H1 (cell line): ENCODE measurements at regions not wholly inside any gene's neighbourhood (a gene's known extent, or its start where the extent isn't known, plus 50 kb on each side); places are given as distances from the start of the nearest gene placed in this dataset.

Source experiments
- CTCF ChIA-PET: fragments of 300-600 bp; sonication (Branson Sonifier 250); formaldehyde crosslinking; loops from one replicate; lab custom pipeline; 2021; ENCODE audit not compliant: partially characterized antibody; lab: Charles Lee
- POLR2A ChIA-PET: fragments of 300-600 bp; sonication (Branson Sonifier 250); formaldehyde crosslinking; loops from one replicate; lab custom pipeline; 2021; ENCODE audit warnings: inconsistent platforms; ENCODE audit not compliant: partially characterized antibody; lab: Charles Lee
- DNase-seq, 2 experiments: peaks; one replicate each; pipeline versions ENCODE4 v3.0.0 to v3.0.0-alpha.2; 2010 to 2022; ENCODE audit warnings: low spot score in 2 of 2, low read depth in 1 of 2, mixed read lengths in 1 of 2
- FAIRE-seq: peaks from 2 replicates; lab custom pipeline; 2011; peaks lifted over from hg19 to GRCh38; lab: Jason Lieb, UNC
- H2AFZ ChIP-seq: 2 replicates; pipeline ENCODE4 v1.8.1; 2012; ENCODE audit warnings: low read length, inconsistent platforms
- H2AK5ac ChIP-seq: 2 replicates; pipeline ENCODE4 v1.6.1; 2013; ENCODE audit warnings: low read depth, low read length
- H2BK120ac ChIP-seq: replicated peaks from 2 replicates; pipeline ENCODE3; 2013; ENCODE audit warnings: low read depth, low read length, inconsistent platforms
- H2BK12ac ChIP-seq: 2 replicates; pipeline ENCODE4 v1.6.1; 2013; ENCODE audit warnings: low read depth, low read length
- H2BK15ac ChIP-seq: 2 replicates; pipeline ENCODE4 v1.6.1; 2013; ENCODE audit warnings: low read length
- H2BK20ac ChIP-seq: 2 replicates; pipeline ENCODE4 v1.6.1; 2013; ENCODE audit warnings: low read length
- H2BK5ac ChIP-seq: 2 replicates; pipeline ENCODE4 v1.6.1; 2013; ENCODE audit warnings: low read depth, low read length
- H3K14ac ChIP-seq: 2 replicates; pipeline ENCODE4 v1.6.1; 2013; ENCODE audit warnings: inconsistent platforms; ENCODE audit not compliant: insufficient read length
- H3K18ac ChIP-seq: 2 replicates; pipeline ENCODE4 v1.6.1; 2013; ENCODE audit warnings: low read length; ENCODE audit errors: extremely low read depth
- H3K23ac ChIP-seq: 2 replicates; pipeline ENCODE4 v1.6.1; 2013; ENCODE audit warnings: inconsistent platforms; ENCODE audit not compliant: insufficient read length
- H3K23me2 ChIP-seq: 2 replicates; pipeline ENCODE4 v1.6.1; 2013; ENCODE audit warnings: low read depth, low read length
- H3K27ac ChIP-seq: 2 replicates; pipeline ENCODE4 v1.6.1; 2011; ENCODE audit warnings: low read depth, low read length, inconsistent platforms
- H3K27me3 ChIP-seq, 4 experiments: replicated peaks in 1 of 4; 1 replicate in 1 of 4; 2 replicates in 3 of 4; pipeline versions ENCODE4 v1.6.1 to v1.8.1; 2011 to 2013; ENCODE audit warnings: low read length in 3 of 4, mild to moderate bottlenecking in 3 of 4, inconsistent platforms in 2 of 4, mixed read lengths in 2 of 4, moderate library complexity in 1 of 4; ENCODE audit not compliant: control insufficient read depth in 3 of 4, insufficient read depth in 3 of 4; ENCODE audit errors: extremely low read depth in 1 of 4
- H3K36me3 ChIP-seq, 4 experiments: 2 replicates each; pipeline versions ENCODE4 v1.6.1 to v1.8.1; 2011 to 2013; ENCODE audit warnings: mild to moderate bottlenecking in 4 of 4, low read length in 3 of 4, moderate library complexity in 2 of 4, control low read depth in 1 of 4, inconsistent platforms in 1 of 4; ENCODE audit not compliant: insufficient read depth in 4 of 4, control insufficient read depth in 2 of 4
- H3K4ac ChIP-seq: replicated peaks from 2 replicates; pipeline ENCODE3; 2013; ENCODE audit warnings: low read length, low read depth, mixed read lengths, inconsistent platforms; ENCODE audit not compliant: insufficient read length
- H3K4me1 ChIP-seq, 4 experiments: replicated peaks in 1 of 4; 1 replicate in 1 of 4; 2 replicates in 3 of 4; pipeline versions ENCODE4 v1.6.1 to v1.8.1; 2011 to 2013; ENCODE audit warnings: low read length in 3 of 4, inconsistent platforms in 2 of 4, mixed read lengths in 1 of 4; ENCODE audit not compliant: insufficient read depth in 4 of 4, control insufficient read depth in 3 of 4
- H3K4me2 ChIP-seq, 2 experiments: 2 replicates each; pipeline versions ENCODE4 v1.6.1 to v1.8.1; 2011 to 2013; ENCODE audit warnings: low read depth in 2 of 2, low read length in 2 of 2, control low read depth in 1 of 2, inconsistent platforms in 1 of 2, mild to moderate bottlenecking in 1 of 2; ENCODE audit not compliant: insufficient read depth in 1 of 2
- H3K4me3 ChIP-seq, 4 experiments: fragments of 200-600, 300-600 bp in 1 of 4; sonication (generic), shearing (Covaris generic), sonication (Bioruptor Twin) in 1 of 4; 2 replicates each; pipeline versions ENCODE4 v1.5.1 to v1.8.1; 2011 to 2016; ENCODE audit warnings: low read length in 4 of 4, low read depth in 3 of 4, control low read depth in 2 of 4, inconsistent platforms in 2 of 4, mild to moderate bottlenecking in 2 of 4, mixed read lengths in 1 of 4, moderate library complexity in 1 of 4; ENCODE audit not compliant: insufficient read depth in 2 of 4; ENCODE audit errors: extremely low read depth in 1 of 4
- H3K56ac ChIP-seq: replicated peaks from 2 replicates; pipeline ENCODE3; 2013; ENCODE audit warnings: low read depth, mild to moderate bottlenecking, mixed read lengths, low read length, inconsistent platforms; ENCODE audit not compliant: insufficient read length
- H3K79me1 ChIP-seq: 2 replicates; pipeline ENCODE4 v1.6.1; 2013; ENCODE audit warnings: low read depth, low read length, control low read depth
- H3K79me2 ChIP-seq, 2 experiments: 2 replicates each; pipeline versions ENCODE4 v1.6.1 to v1.8.1; 2012 to 2013; ENCODE audit warnings: low read length in 2 of 2, mild to moderate bottlenecking in 2 of 2, inconsistent platforms in 1 of 2; ENCODE audit not compliant: insufficient read depth in 2 of 2, control insufficient read depth in 1 of 2
- H3K9ac ChIP-seq, 4 experiments: replicated peaks in 1 of 4; 1 replicate in 1 of 4; 2 replicates in 3 of 4; pipeline versions ENCODE4 v1.6.1 to v1.8.1; 2011 to 2013; ENCODE audit warnings: low read depth in 3 of 4, low read length in 3 of 4, control low read depth in 2 of 4, mild to moderate bottlenecking in 2 of 4, moderate library complexity in 2 of 4, inconsistent platforms in 1 of 4; ENCODE audit errors: extremely low read depth in 1 of 4
- H3K9me3 ChIP-seq, 2 experiments: 2 replicates each; pipeline versions ENCODE4 v1.6.1 to v1.8.1; 2012 to 2013; ENCODE audit warnings: mild to moderate bottlenecking in 2 of 2, moderate library complexity in 2 of 2, control low read depth in 1 of 2, inconsistent platforms in 1 of 2, low read depth in 1 of 2, low read length in 1 of 2, mixed read lengths in 1 of 2; ENCODE audit not compliant: insufficient read depth in 2 of 2
- H4K20me1 ChIP-seq, 2 experiments: replicated peaks in 1 of 2; 2 replicates each; pipeline versions ENCODE3 to v1.8.1; 2011 to 2013; ENCODE audit warnings: inconsistent platforms in 2 of 2, low read length in 2 of 2, mild to moderate bottlenecking in 1 of 2; ENCODE audit not compliant: insufficient read depth in 2 of 2, control insufficient read depth in 1 of 2
- H4K5ac ChIP-seq: 2 replicates; pipeline ENCODE4 v1.6.1; 2013; ENCODE audit warnings: low read length, low read depth, mixed read lengths, inconsistent platforms; ENCODE audit not compliant: insufficient read length
- H4K8ac ChIP-seq: 2 replicates; pipeline ENCODE4 v1.8.0; 2013; ENCODE audit warnings: mild to moderate bottlenecking, moderate library complexity, low read length, inconsistent platforms; ENCODE audit not compliant: insufficient read depth; ENCODE audit errors: extremely low read depth
- H4K91ac ChIP-seq: replicated peaks from 2 replicates; pipeline ENCODE3; 2013; ENCODE audit warnings: low read length, mixed read lengths, inconsistent platforms; ENCODE audit not compliant: insufficient read length
- ASH2L ChIP-seq: fragments of 200-600, 300-600 bp; sonication (generic); IDR thresholded peaks from one replicate; pipeline ENCODE4 v1.7.1; 2017; ENCODE audit warnings: low read length
- CBX5 ChIP-seq: fragments of 300-800, 300-1000 bp; sonication (generic); IDR thresholded peaks from 2 replicates; pipeline ENCODE4 v1.7.1; 2016; ENCODE audit warnings: antibody characterized with exemption, low read length, low read depth
- HDAC6 ChIP-seq: IDR thresholded peaks from one replicate; pipeline ENCODE4 v1.7.1; 2012; ENCODE audit warnings: low read depth, mild to moderate bottlenecking, inconsistent platforms, low read length, moderate library complexity
- JUN ChIP-seq: IDR thresholded peaks from 2 replicates; pipeline ENCODE4 v1.6.1; 2011; ENCODE audit warnings: low read depth, mild to moderate bottlenecking, improper control_type of control experiment, low read length
- KDM1A ChIP-seq: fragments of 200-600, 300-600 bp; sonication (generic); IDR thresholded peaks from 2 replicates; pipeline ENCODE4 v1.7.1; 2016; ENCODE audit warnings: mild to moderate bottlenecking, low read length, borderline replicate concordance
- KDM4A ChIP-seq: IDR thresholded peaks from one replicate; pipeline ENCODE4 v1.7.1; 2012; ENCODE audit warnings: low read depth, mild to moderate bottlenecking, moderate library complexity, low read length, inconsistent platforms; ENCODE audit not compliant: severe bottlenecking
- MAFK ChIP-seq: IDR thresholded peaks from 2 replicates; pipeline ENCODE4 v1.6.1; 2012; ENCODE audit warnings: low read depth, mild to moderate bottlenecking, improper control_type of control experiment, low read length
- PHF8 ChIP-seq: fragments of 200-600 bp; sonication (generic); conservative IDR thresholded peaks from 2 replicates; pipeline ENCODE4 v1.7.1; 2012; ENCODE audit warnings: low read depth, mild to moderate bottlenecking, inconsistent platforms, low read length, moderate library complexity
- POLR2A ChIP-seq, 2 experiments: IDR thresholded peaks; 1 replicate in 1 of 2; 2 replicates in 1 of 2; pipeline ENCODE4 v1.6.1; 2011; ENCODE audit warnings: low read depth in 2 of 2, low read length in 2 of 2, mild to moderate bottlenecking in 2 of 2; ENCODE audit errors: control extremely low read depth in 1 of 2
- SIRT6 ChIP-seq: IDR thresholded peaks from one replicate; pipeline ENCODE4 v1.7.1; 2012; ENCODE audit warnings: low read length, inconsistent platforms
- SIX5 ChIP-seq: IDR thresholded peaks from 2 replicates; pipeline ENCODE4 v1.6.1; 2011; ENCODE audit warnings: mild to moderate bottlenecking, low read depth, low read length
- SP2 ChIP-seq: IDR thresholded peaks from 2 replicates; pipeline ENCODE4 v1.6.1; 2012; ENCODE audit warnings: mild to moderate bottlenecking, low read length, inconsistent platforms
- SRF ChIP-seq: IDR thresholded peaks from 2 replicates; pipeline ENCODE4 v1.6.1; 2011; ENCODE audit warnings: mild to moderate bottlenecking, low read depth, low read length, moderate library complexity
- TAF7 ChIP-seq: optimal IDR thresholded peaks from 2 replicates; pipeline ENCODE3; 2011; ENCODE audit warnings: low read depth, mild to moderate bottlenecking, inconsistent platforms, low read length, moderate library complexity, borderline replicate concordance
- TCF12 ChIP-seq: IDR thresholded peaks from 2 replicates; pipeline ENCODE4 v1.6.1; 2011; ENCODE audit warnings: low read depth, mild to moderate bottlenecking, low read length
- WGBS, 2 experiments: shearing (Covaris generic) in 1 of 2; methylation state at CpG; one replicate each; pipeline versions ENCODE4 v1.1.6 to v1.1.7; 2013 to 2015; ENCODE audit warnings: low lambda C conversion rate in 2 of 2, mixed read lengths in 2 of 2, inconsistent platforms in 1 of 2, low coverage in 1 of 2, missing lambda C conversion rate in 1 of 2; ENCODE audit not compliant: insufficient replicate concordance in 2 of 2, insufficient coverage in 1 of 2, insufficient read length in 1 of 2; ENCODE audit errors: extremely low coverage in 1 of 2, missing lambda C conversion rate in 1 of 2; 5-methylcytosine and 5-hydroxymethylcytosine counted together
- TF ChIP-seq, protein P1 (sequence below): IDR thresholded peaks from 2 replicates; pipeline ENCODE4 v1.6.1; 2012; ENCODE audit warnings: inconsistent platforms

DNA sequence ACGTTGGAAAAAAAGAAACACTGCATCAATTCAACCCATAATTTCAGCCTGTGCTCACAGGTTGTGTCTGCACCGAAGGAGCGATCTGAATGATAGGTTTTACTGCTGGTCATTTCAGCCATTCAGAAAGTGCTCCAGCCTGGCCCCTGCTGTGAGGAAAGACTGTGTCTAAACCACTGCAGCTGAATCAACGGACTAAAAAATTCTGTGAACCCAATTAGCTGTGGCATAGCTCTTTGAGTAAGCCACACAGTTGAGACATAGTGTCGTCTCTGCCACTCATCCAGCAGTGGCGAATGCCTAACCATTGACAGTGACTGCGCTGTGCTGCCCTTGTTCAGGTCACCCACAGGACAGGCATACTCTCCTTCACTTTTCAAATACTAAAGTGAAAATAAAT lies 179.8 kb downstream of the COG6 start:
- Histone ChIP-seq H3K27ac (no peak overlapping the region), H2BK15ac (no peak overlapping the region), H3K9me3 (no peaks in the 10 kb centered on the region), H4K5ac (no peak overlapping the region), H3K4ac (no peak overlapping the region), H3K4me1 (no peaks in the 10 kb centered on the region), H3K4me2 (no peak overlapping the region), H2AK5ac (no peak overlapping the region), H3K79me1 (no peaks in the 10 kb centered on the region), H3K56ac (no peak overlapping the region), H2AFZ (0 out of 2 replicates have a peak overlapping the region, but pooled peaks have one; percentile 6), H3K4me3 (no peak overlapping the region), H3K79me2 (no peaks in the 10 kb centered on the region), H3K9ac (no peak overlapping the region), H4K20me1 (no peaks in the 10 kb centered on the region), H4K91ac (no peak overlapping the region), H3K23me2 (no peaks in the 10 kb centered on the region), H2BK12ac (no peak overlapping the region), H4K8ac (no peak overlapping the region), H3K18ac (peak overlapping the region; percentile 29; the same call in 1 of the 2 replicates), H3K27me3 (no peaks in the 10 kb centered on the region), H2BK20ac (no peak overlapping the region), H2BK120ac (no peak overlapping the region), H2BK5ac (no peak overlapping the region), H3K36me3 (no peaks in the 10 kb centered on the region), H3K23ac (no peak overlapping the region), H3K14ac (no peak overlapping the region)
- DNase-seq (no peak), FAIRE-seq (no peak)
- CTCF ChIA-PET: no interaction called here
- 88% methylated on average over 7 of the region's 7 CpGs; no CpG with 5 or more reads in 1 of the 2 experiments for WGBS, 2 experiments
- POLR2A ChIA-PET: no interaction called here
- TF ChIP-seq KDM1A (no peak), PHF8 (no peak), CBX5 (no peak), SRF (no peak), JUN (no peak), SIX5 (no peak), TAF7 (no peak), MAFK (no peak), SP2 (no peak), ASH2L (no peak), KDM4A (no peak), TCF12 (no peak), POLR2A (IDR thresholded peaks at IDR 0.05; ENCODE audit: control extremely low read depth in 1 of 2, low read depth in 2 of 2, low read length in 2 of 2) (no peak), HDAC6 (no peak), SIRT6 (no peak)
- TF ChIP-seq, protein P1, sequence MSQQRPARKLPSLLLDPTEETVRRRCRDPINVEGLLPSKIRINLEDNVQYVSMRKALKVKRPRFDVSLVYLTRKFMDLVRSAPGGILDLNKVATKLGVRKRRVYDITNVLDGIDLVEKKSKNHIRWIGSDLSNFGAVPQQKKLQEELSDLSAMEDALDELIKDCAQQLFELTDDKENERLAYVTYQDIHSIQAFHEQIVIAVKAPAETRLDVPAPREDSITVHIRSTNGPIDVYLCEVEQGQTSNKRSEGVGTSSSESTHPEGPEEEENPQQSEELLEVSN: no peak
